Neural cell (in vitro differentiated cells): ENCODE measurements at regions not wholly inside any gene's neighbourhood (a gene's known extent, or its start where the extent isn't known, plus 50 kb on each side); places are given as distances from the start of the nearest gene placed in this dataset.

Experiments
- H2AFZ ChIP-seq: fragments of 200-600, 300-800 bp; sonication (generic), shearing (Covaris generic); 2 replicates; pipeline ENCODE4 v1.6.0; 2014; ENCODE audit warnings: low read depth, mild to moderate bottlenecking, antibody characterized with exemption, low read length, moderate library complexity
- H3F3A ChIP-seq: fragments of 200-600 bp; shearing (Covaris generic); 2 replicates; pipeline ENCODE4 v1.6.1; 2016; ENCODE audit warnings: mild to moderate bottlenecking, moderate library complexity, mixed read lengths, antibody characterized with exemption, low read length; ENCODE audit not compliant: insufficient read depth, poor library complexity, severe bottlenecking
- H3K27ac ChIP-seq: fragments of 200-600, 300-800 bp; sonication (generic), shearing (Covaris generic); 2 replicates; pipeline ENCODE4 v1.5.1; 2014; ENCODE audit warnings: mild to moderate bottlenecking, low read length, moderate library complexity
- H3K27me3 ChIP-seq: fragments of 300-800, 200-600 bp; sonication (generic), shearing (Covaris generic); 2 replicates; pipeline ENCODE4 v1.6.0; 2014; ENCODE audit warnings: mild to moderate bottlenecking, low read depth, low read length, moderate library complexity; ENCODE audit not compliant: insufficient read depth
- H3K36me3 ChIP-seq: fragments of 300-800, 200-600 bp; sonication (generic), shearing (Covaris generic); 2 replicates; pipeline ENCODE4 v1.5.1; 2014; ENCODE audit warnings: mild to moderate bottlenecking, antibody characterized with exemption, low read length, moderate library complexity; ENCODE audit not compliant: insufficient read depth
- H3K4me2 ChIP-seq: fragments of 300-800, 200-600 bp; sonication (generic), shearing (Covaris generic); 2 replicates; pipeline ENCODE4 v1.6.0; 2014; ENCODE audit warnings: mild to moderate bottlenecking, low read length
- H3K4me3 ChIP-seq: fragments of 300-800, 200-600 bp; sonication (generic), shearing (Covaris generic); 2 replicates; pipeline ENCODE4 v1.5.1; 2014; ENCODE audit warnings: mild to moderate bottlenecking, low read length, moderate library complexity
- H3K79me2 ChIP-seq: fragments of 200-600 bp; shearing (Covaris generic); replicated peaks from 2 replicates; pipeline ENCODE4 v1.6.0; 2014; ENCODE audit warnings: mild to moderate bottlenecking, low read length, moderate library complexity; ENCODE audit not compliant: insufficient read depth
- H3K9ac ChIP-seq: fragments of 300-800, 200-600 bp; sonication (generic), shearing (Covaris generic); 2 replicates; pipeline ENCODE4 v1.6.1; 2016; ENCODE audit warnings: mild to moderate bottlenecking, low read length, mixed read lengths
- H3K9me2 ChIP-seq: fragments of 200-600 bp; shearing (Covaris generic); 2 replicates; pipeline ENCODE4 v1.6.1; 2016; ENCODE audit warnings: mild to moderate bottlenecking, low read length, mixed read lengths; ENCODE audit not compliant: insufficient read depth
- H3K9me3 ChIP-seq: fragments of 200-600, 300-800 bp; sonication (generic), shearing (Covaris generic); 2 replicates; pipeline ENCODE4 v1.6.1; 2016; ENCODE audit warnings: mild to moderate bottlenecking, mixed run types, low read length, moderate library complexity, mixed read lengths
- H4K20me1 ChIP-seq: fragments of 200-600 bp; shearing (Covaris generic); 2 replicates; pipeline ENCODE4 v1.6.1; 2016; ENCODE audit warnings: mild to moderate bottlenecking, mixed run types; ENCODE audit not compliant: insufficient read depth
- EP300 ChIP-seq: fragments of 450-650 bp; conservative IDR thresholded peaks from 2 replicates; pipeline ENCODE4 v1.6.1; 2014; ENCODE audit warnings: antibody characterized with exemption, mild to moderate bottlenecking, moderate library complexity; ENCODE audit not compliant: poor library complexity, severe bottlenecking
- EZH2 ChIP-seq: fragments of 200-600, 300-800 bp; shearing (Covaris generic), sonication (generic); IDR thresholded peaks from 2 replicates; pipeline ENCODE4 v1.6.1; 2014; ENCODE audit warnings: antibody characterized with exemption, low read length, borderline replicate concordance, mild to moderate bottlenecking; ENCODE audit not compliant: insufficient read depth, poor library complexity, severe bottlenecking
- MXI1 ChIP-seq: fragments of 450-650 bp; conservative IDR thresholded peaks from 2 replicates; pipeline ENCODE4 v1.6.1; 2014; ENCODE audit warnings: antibody characterized with exemption, mild to moderate bottlenecking; ENCODE audit not compliant: poor library complexity, severe bottlenecking
- POLR2AphosphoS5 ChIP-seq: IDR thresholded peaks from 2 replicates; pipeline ENCODE4 v1.6.1; 2012
- RAD21 ChIP-seq: fragments of 450-650 bp; conservative IDR thresholded peaks from 2 replicates; pipeline ENCODE4 v1.6.1; 2014; ENCODE audit warnings: antibody characterized with exemption, mild to moderate bottlenecking, moderate library complexity
- SMC3 ChIP-seq: fragments of 450-650 bp; conservative IDR thresholded peaks from 2 replicates; pipeline ENCODE4 v1.6.1; 2014; ENCODE audit warnings: antibody characterized with exemption, mild to moderate bottlenecking, moderate library complexity; ENCODE audit not compliant: poor library complexity
- TAF1 ChIP-seq: IDR thresholded peaks from 2 replicates; pipeline ENCODE4 v1.6.1; 2012; ENCODE audit warnings: low read depth
- TF ChIP-seq, protein P1 (sequence below): IDR thresholded peaks from 2 replicates; pipeline ENCODE4 v1.6.1; 2012; ENCODE audit warnings: borderline replicate concordance
- TF ChIP-seq, protein P2 (sequence below): fragments of 450-650 bp; IDR thresholded peaks from 2 replicates; pipeline ENCODE4 v1.5.1; 2014; ENCODE audit warnings: antibody characterized with exemption, mild to moderate bottlenecking, moderate library complexity; ENCODE audit not compliant: poor library complexity, severe bottlenecking

DNA sequence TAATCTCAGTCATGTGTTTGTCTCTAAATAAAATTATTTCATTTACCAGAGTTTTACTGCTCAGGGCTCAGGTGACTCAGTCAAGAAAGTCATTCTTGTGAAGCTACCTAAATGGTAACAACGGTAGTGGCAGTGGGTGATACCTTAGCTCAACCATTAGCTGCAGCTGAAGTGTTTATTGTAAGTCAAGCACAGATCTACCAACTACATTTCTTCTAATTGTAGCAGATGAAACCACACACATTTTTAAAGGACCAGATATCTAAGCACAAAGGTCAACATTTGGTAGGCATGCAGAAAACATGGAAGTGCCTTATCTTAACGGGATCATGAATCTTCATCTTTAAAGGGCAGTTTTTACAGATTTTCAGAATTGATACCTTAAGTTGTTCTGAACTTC is 79.1 kb downstream of the FAT4 start:
- H3K4me2 ChIP-seq: no peak overlapping the region
- H3K9me3 ChIP-seq: no peaks in the 10 kb centered on the region
- no peaks in the 10 kb centered on the region for H3K79me2 ChIP-seq
- no peak overlapping the region for H3K27ac ChIP-seq
- H4K20me1 ChIP-seq: no peaks in the 10 kb centered on the region
- no peaks in the 10 kb centered on the region for H3F3A ChIP-seq
- no peak overlapping the region for H2AFZ ChIP-seq
- H3K36me3 ChIP-seq: no peaks in the 10 kb centered on the region
- H3K9ac ChIP-seq: no peak overlapping the region
- no peak overlapping the region for H3K4me3 ChIP-seq
- H3K9me2 ChIP-seq: no peaks in the 10 kb centered on the region
- TF ChIP-seq MXI1 (no peak), SMC3 (no peak), RAD21 (no peak), TAF1 (no peak)
- TF ChIP-seq, protein P1, sequence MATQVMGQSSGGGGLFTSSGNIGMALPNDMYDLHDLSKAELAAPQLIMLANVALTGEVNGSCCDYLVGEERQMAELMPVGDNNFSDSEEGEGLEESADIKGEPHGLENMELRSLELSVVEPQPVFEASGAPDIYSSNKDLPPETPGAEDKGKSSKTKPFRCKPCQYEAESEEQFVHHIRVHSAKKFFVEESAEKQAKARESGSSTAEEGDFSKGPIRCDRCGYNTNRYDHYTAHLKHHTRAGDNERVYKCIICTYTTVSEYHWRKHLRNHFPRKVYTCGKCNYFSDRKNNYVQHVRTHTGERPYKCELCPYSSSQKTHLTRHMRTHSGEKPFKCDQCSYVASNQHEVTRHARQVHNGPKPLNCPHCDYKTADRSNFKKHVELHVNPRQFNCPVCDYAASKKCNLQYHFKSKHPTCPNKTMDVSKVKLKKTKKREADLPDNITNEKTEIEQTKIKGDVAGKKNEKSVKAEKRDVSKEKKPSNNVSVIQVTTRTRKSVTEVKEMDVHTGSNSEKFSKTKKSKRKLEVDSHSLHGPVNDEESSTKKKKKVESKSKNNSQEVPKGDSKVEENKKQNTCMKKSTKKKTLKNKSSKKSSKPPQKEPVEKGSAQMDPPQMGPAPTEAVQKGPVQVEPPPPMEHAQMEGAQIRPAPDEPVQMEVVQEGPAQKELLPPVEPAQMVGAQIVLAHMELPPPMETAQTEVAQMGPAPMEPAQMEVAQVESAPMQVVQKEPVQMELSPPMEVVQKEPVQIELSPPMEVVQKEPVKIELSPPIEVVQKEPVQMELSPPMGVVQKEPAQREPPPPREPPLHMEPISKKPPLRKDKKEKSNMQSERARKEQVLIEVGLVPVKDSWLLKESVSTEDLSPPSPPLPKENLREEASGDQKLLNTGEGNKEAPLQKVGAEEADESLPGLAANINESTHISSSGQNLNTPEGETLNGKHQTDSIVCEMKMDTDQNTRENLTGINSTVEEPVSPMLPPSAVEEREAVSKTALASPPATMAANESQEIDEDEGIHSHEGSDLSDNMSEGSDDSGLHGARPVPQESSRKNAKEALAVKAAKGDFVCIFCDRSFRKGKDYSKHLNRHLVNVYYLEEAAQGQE: no peak
- TF ChIP-seq, protein P2, sequence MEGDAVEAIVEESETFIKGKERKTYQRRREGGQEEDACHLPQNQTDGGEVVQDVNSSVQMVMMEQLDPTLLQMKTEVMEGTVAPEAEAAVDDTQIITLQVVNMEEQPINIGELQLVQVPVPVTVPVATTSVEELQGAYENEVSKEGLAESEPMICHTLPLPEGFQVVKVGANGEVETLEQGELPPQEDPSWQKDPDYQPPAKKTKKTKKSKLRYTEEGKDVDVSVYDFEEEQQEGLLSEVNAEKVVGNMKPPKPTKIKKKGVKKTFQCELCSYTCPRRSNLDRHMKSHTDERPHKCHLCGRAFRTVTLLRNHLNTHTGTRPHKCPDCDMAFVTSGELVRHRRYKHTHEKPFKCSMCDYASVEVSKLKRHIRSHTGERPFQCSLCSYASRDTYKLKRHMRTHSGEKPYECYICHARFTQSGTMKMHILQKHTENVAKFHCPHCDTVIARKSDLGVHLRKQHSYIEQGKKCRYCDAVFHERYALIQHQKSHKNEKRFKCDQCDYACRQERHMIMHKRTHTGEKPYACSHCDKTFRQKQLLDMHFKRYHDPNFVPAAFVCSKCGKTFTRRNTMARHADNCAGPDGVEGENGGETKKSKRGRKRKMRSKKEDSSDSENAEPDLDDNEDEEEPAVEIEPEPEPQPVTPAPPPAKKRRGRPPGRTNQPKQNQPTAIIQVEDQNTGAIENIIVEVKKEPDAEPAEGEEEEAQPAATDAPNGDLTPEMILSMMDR: no peak
- no peaks in the 10 kb centered on the region for H3K27me3 ChIP-seq

DNA sequence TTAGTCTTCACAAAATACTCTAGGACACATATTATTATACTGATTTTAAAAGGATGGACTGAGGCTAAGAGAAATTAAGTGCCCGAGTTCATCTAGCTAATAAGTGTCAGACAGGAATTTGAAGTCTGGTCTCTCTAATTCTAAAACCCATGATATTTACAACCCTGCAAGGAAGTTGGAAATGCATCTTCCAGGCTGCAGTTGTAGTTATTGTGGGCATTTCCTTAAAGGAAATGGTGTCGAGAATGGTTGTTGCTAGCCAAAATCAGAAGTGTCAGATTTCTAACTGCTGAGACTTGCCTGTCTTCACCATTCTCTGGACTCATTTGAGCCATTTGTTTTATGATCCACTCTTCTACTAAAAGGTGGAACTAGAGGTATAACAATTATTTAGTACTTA is 82.5 kb downstream of the FAT4 start:
- H4K20me1 ChIP-seq: no peaks in the 10 kb centered on the region
- no peaks in the 10 kb centered on the region for H3F3A ChIP-seq
- H3K9ac ChIP-seq: no peak overlapping the region
- no peak overlapping the region for H3K27ac ChIP-seq
- H3K4me2 ChIP-seq: no peak overlapping the region
- H2AFZ ChIP-seq: no peak overlapping the region
- H3K27me3 ChIP-seq: no peaks in the 10 kb centered on the region
- TF ChIP-seq, protein P2: no peak
- no peak for TF ChIP-seq RAD21
- no peak for TF ChIP-seq EP300
- TF ChIP-seq POLR2AphosphoS5: no peak
- TF ChIP-seq, protein P1: no peak
- TF ChIP-seq EZH2: no peak
- no peak for TF ChIP-seq SMC3
- TF ChIP-seq MXI1: no peak
- TF ChIP-seq TAF1: no peak
- no peak overlapping the region for H3K4me3 ChIP-seq
- H3K9me3 ChIP-seq: no peaks in the 10 kb centered on the region
- H3K79me2 ChIP-seq: no peaks in the 10 kb centered on the region
- no peaks in the 10 kb centered on the region for H3K9me2 ChIP-seq
- no peaks in the 10 kb centered on the region for H3K36me3 ChIP-seq
